GM06990 (cell line): ENCODE measurements at regions not wholly inside any gene's neighbourhood (a gene's known extent, or its start where the extent isn't known, plus 50 kb on each side); places are given as distances from the start of the nearest gene placed in this dataset.

ENCODE experiments used
- DNase-seq: peaks from one replicate; pipeline ENCODE4 v3.0.0-alpha.2; 2011; ENCODE audit not compliant: insufficient read length; ENCODE audit errors: extremely low read depth
- H3K27me3 ChIP-seq: replicated peaks from 2 replicates; pipeline ENCODE4 v1.6.0; 2011; ENCODE audit warnings: low read length; ENCODE audit not compliant: control insufficient read depth, insufficient read depth
- H3K36me3 ChIP-seq: 2 replicates; pipeline ENCODE4 v1.5.1; 2011; ENCODE audit warnings: low read length; ENCODE audit not compliant: control insufficient read depth, insufficient read depth
- H3K4me3 ChIP-seq: replicated peaks from 2 replicates; pipeline ENCODE4 v1.5.1; 2011; ENCODE audit warnings: low read depth, mild to moderate bottlenecking, control low read depth, low read length
- CTCF ChIP-seq: IDR thresholded peaks from 2 replicates; pipeline ENCODE4 v1.5.1; 2011; ENCODE audit warnings: low read length, control low read depth, mild to moderate bottlenecking, inconsistent platforms; ENCODE audit not compliant: insufficient read depth, poor library complexity, severe bottlenecking

- no peak for DNase-seq
- H3K4me3 ChIP-seq, result no peak overlapping the region
- TF ChIP-seq CTCF, result no peak
- H3K36me3 ChIP-seq, result no peaks in the 10 kb centered on the region
- H3K27me3 ChIP-seq, result no peaks in the 10 kb centered on the region; the same call in 1 of the 2 replicates
Observed at GRCh38 chr7:46853451-46853850, 728.5 kb downstream of the TNS3 start.

- no peak for TF ChIP-seq CTCF
- DNase-seq, result no peak
- no peaks in the 10 kb centered on the region; the same call in 1 of the 2 replicates for H3K27me3 ChIP-seq
- H3K36me3 ChIP-seq, result no peaks in the 10 kb centered on the region
- no peak overlapping the region for H3K4me3 ChIP-seq
Observed at GRCh38 chr7:46852795-46853194, 729.1 kb downstream of the TNS3 start.

GRCh38 chr7:46850563-46851330, 731.2 kb downstream of the TNS3 start:
- Histone ChIP-seq H3K27me3 (no peaks in the 10 kb centered on the region), H3K36me3 (no peaks in the 10 kb centered on the region), H3K4me3 (no peak overlapping the region)
- DNase-seq, result no peak
- no peak for TF ChIP-seq CTCF

GRCh38 chr7:46848944-46849343, 733.0 kb downstream of the TNS3 start:
- no peak for TF ChIP-seq CTCF
- DNase-seq, result no peak

GRCh38 chr7:46848311-46848710, 733.6 kb downstream of the TNS3 start:
- Histone ChIP-seq H3K27me3 (no peaks in the 10 kb centered on the region), H3K4me3 (no peak overlapping the region), H3K36me3 (no peaks in the 10 kb centered on the region)
- no peak for DNase-seq
- TF ChIP-seq CTCF, result no peak

More at GRCh38 chr7:46848944-46849343, 733.0 kb downstream of the TNS3 start:
- Histone ChIP-seq H3K4me3 (no peak overlapping the region), H3K27me3 (no peaks in the 10 kb centered on the region), H3K36me3 (no peaks in the 10 kb centered on the region)
